Activated CD4-positive, alpha-beta memory T cell treated with anti-CD3 and anti-CD28 coated beads for 36 hours (primary cell): ENCODE measurements at regions not wholly inside any gene's neighbourhood (a gene's known extent, or its start where the extent isn't known, plus 50 kb on each side); places are given as distances from the start of the nearest gene placed in this dataset.
"Not testable (repeated sequence)": the region's sequence is repeated elsewhere in the genome, so short reads cannot be mapped to it uniquely, and the experiment has no call there.

ENCODE experiments used
- CTCF ChIA-PET: fragments of 350-600 bp; sonication (Branson Sonifier 250); formaldehyde crosslinking; loops from one replicate; lab custom pipeline; 2021; ENCODE audit warnings: antibody characterized with exemption, inconsistent platforms; lab: Charles Lee
- POLR2A ChIA-PET: fragments of 350-600 bp; sonication (Branson Sonifier 250); formaldehyde crosslinking; loops from one replicate; lab custom pipeline; 2021; ENCODE audit warnings: antibody characterized with exemption; lab: Charles Lee
- DNase-seq: peaks from one replicate; pipeline ENCODE4 v3.0.0-alpha.2; 2020
- H3K27ac Mint-ChIP-seq: one replicate; pipeline ENCODE4 v1.8.0; 2021; ENCODE audit warnings: mixed read lengths
- H3K27me3 Mint-ChIP-seq: one replicate; pipeline ENCODE4 v1.8.0; 2021; ENCODE audit warnings: mixed read lengths
- H3K36me3 Mint-ChIP-seq: one replicate; pipeline ENCODE4 v1.8.0; 2021; ENCODE audit warnings: mixed read lengths
- H3K4me1 Mint-ChIP-seq: one replicate; pipeline ENCODE4 v1.8.0; 2021; ENCODE audit warnings: low read depth, mixed read lengths
- H3K4me3 Mint-ChIP-seq: one replicate; pipeline ENCODE4 v1.8.0; 2021; ENCODE audit warnings: mild to moderate bottlenecking, mixed read lengths
- H3K9me3 Mint-ChIP-seq: one replicate; pipeline ENCODE4 v1.8.0; 2021; ENCODE audit warnings: mixed read lengths
- intact Hi-C: fragments of 100-400 bp; cut with micrococcal nuclease; formaldehyde crosslinking; loops from one replicate; pipeline ENCODE4 v1.15.1; 2023

DNA sequence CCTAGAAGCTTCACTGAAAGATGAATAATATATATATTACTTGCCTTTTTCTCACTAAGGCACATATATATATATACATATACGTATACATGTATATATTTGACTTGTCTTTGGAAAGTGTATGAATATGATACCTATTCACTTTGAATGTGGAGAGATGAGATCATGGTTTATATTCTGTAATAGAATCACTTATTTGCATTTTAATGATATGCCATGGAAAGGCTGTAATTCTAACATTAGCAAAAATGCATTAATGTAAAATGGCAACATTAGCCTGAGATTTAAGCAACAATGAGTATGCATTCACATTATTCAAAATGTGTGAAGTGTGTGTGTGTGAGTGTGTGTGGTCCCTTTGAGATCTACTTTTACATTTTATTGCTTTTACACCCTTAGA, 54.5 kb upstream of the PRKD1 start:
- DNase-seq, result no peak
- H3K27me3 Mint-ChIP-seq, result no peaks in the 10 kb centered on the region
- H3K4me1 Mint-ChIP-seq, result no peaks in the 10 kb centered on the region
- no peak overlapping the region for H3K27ac Mint-ChIP-seq
- H3K4me3 Mint-ChIP-seq, result no peak overlapping the region
- intact Hi-C loops, result no loop called here
- no peaks in the 10 kb centered on the region for H3K36me3 Mint-ChIP-seq
- peaks cover 6% of the 10 kb centered on the region for H3K9me3 Mint-ChIP-seq
- ChIA-PET POLR2A (no interaction called here), CTCF (no interaction called here)

DNA sequence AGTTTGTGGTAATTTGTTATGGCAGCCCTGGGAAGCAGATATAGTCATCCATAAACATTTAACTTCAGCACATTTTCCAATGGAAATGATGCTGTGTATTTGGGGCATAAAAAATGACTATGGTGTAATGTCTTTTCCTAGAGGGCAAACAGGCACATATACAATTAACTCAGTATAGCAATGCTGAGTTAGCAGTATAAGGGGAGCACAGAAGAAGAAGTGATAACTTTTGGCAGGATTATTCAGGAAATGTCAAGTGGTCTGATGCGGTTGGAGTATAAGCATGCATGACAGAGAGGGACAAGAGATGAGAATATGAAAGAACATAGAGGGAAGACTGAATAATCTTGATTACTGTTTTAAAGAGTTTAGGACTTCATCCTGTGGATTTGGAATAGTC, 55.3 kb upstream of the PRKD1 start:
- Mint-ChIP-seq H3K4me3 (no peak overlapping the region), H3K36me3 (no peaks in the 10 kb centered on the region), H3K9me3 (peaks cover 2% of the 10 kb centered on the region), H3K4me1 (no peaks in the 10 kb centered on the region), H3K27me3 (no peaks in the 10 kb centered on the region), H3K27ac (no peak overlapping the region)
- POLR2A ChIA-PET, result no interaction called here
- CTCF ChIA-PET, result no interaction called here
- no peak for DNase-seq
- intact Hi-C loops, result no loop called here

DNA sequence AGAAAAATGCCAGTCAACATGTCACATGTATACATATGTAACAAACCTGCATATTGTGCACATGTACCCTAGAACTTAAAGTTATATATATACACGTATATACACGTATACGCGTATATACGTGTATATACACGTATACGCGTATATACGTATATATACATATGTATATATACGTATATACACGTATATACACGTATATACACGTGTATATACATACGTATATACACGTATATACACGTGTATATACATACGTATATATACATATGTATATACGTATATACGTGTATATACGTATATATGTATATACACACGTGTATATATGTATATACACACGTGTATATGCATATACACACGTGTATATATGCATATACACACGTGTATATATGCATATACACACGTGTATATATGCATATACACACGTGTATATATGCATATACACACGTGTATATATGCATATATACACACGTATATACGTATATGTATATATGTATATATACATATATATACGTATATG, 62.8 kb upstream of the PRKD1 start:
- H3K4me1 Mint-ChIP-seq, intact Hi-C loops, H3K27ac Mint-ChIP-seq, H3K4me3 Mint-ChIP-seq, H3K9me3 Mint-ChIP-seq, H3K36me3 Mint-ChIP-seq, DNase-seq, H3K27me3 Mint-ChIP-seq, CTCF ChIA-PET, POLR2A ChIA-PET: not testable (repeated sequence)

DNA sequence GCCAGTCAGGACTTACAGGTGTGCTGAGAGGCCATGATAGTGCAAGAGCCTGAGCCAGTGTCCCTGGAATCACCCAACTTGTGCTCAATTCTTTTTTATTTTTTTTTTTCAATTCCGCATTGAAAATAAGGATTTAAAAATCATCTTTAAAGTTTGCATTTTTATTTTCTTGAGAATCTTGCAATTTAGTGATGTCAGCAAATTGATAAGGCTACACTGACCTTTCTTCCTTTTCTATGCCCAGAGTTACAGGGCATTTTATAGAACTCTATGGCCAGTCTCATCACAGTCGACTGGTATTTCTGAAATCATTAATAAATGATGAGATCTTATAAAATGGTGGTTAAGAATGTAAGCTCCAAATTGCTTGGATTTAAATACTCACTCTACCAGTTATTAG, 63.3 kb upstream of the PRKD1 start:
- Mint-ChIP-seq H3K4me3 (no peak overlapping the region), H3K27ac (no peak overlapping the region), H3K9me3 (peaks cover 4% of the 10 kb centered on the region), H3K36me3 (no peaks in the 10 kb centered on the region), H3K27me3 (no peaks in the 10 kb centered on the region), H3K4me1 (no peaks in the 10 kb centered on the region)
- no peak for DNase-seq
- CTCF ChIA-PET, result no interaction called here
- intact Hi-C loops, result no loop called here
- POLR2A ChIA-PET, result no interaction called here

DNA sequence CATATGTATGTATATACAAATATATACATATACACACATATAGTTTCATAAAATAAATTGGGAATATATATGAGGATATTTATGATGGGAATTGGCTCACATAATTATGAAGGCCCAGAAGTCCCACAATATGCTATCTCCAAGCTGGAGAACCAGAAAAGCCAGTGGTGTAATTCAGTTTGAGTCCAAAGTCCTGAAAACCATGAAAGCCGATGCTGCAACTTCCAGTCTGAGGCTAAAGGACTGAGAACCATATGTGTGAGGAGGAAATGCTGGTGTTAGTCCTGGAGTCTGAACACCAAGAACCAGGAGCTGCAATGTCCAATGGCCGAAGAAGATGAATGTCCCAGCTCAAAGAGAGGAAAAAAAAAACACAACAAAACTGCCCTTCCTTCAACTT, 65.5 kb upstream of the PRKD1 start:
- no peak for DNase-seq
- intact Hi-C loops, result no loop called here
- Mint-ChIP-seq H3K27me3 (no peaks in the 10 kb centered on the region), H3K36me3 (no peaks in the 10 kb centered on the region), H3K4me3 (no peak overlapping the region), H3K4me1 (no peaks in the 10 kb centered on the region), H3K9me3 (peaks cover 4% of the 10 kb centered on the region), H3K27ac (no peak overlapping the region)
- POLR2A ChIA-PET, result no interaction called here
- CTCF ChIA-PET, result no interaction called here

DNA sequence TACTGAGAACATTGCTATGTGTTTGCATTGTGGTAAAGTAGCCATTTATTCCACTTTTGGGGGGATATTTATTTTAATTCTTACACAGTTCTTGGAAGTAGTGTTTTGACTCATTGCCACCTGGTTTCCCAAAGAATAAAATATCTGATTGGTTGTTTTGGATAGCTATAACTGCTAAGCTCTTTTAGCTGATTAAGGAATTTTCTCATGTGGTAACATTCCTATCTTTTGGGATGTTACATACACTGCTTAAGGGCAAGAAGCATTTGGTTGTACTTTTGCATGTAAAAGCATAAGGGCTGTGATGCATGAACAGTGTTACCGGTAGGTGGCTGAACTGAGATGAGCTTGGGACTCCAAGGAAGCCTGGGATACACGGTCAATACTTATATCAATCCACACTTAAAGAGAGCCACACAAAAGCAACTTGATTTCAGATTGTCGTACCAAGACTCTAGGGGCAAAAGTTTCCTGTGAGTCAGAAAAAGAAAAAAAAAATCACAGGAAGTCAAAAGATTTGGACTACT, 71.4 kb upstream of the PRKD1 start:
- no peaks in the 10 kb centered on the region for H3K9me3 Mint-ChIP-seq
- ChIA-PET CTCF (no interaction called here), POLR2A (no interaction called here)
- H3K4me3 Mint-ChIP-seq, result no peak overlapping the region
- H3K27ac Mint-ChIP-seq, result no peak overlapping the region
- DNase-seq, result no peak
- no peaks in the 10 kb centered on the region for H3K36me3 Mint-ChIP-seq
- H3K27me3 Mint-ChIP-seq, result no peaks in the 10 kb centered on the region
- intact Hi-C loops, result no loop called here
- H3K4me1 Mint-ChIP-seq, result no peaks in the 10 kb centered on the region

- Mint-ChIP-seq H3K27me3 (no peaks in the 10 kb centered on the region), H3K9me3 (no peaks in the 10 kb centered on the region), H3K27ac (no peak overlapping the region), H3K4me3 (no peak overlapping the region), H3K4me1 (no peaks in the 10 kb centered on the region), H3K36me3 (no peaks in the 10 kb centered on the region)
- ChIA-PET POLR2A (no interaction called here), CTCF (no interaction called here)
- no peak for DNase-seq
- intact Hi-C loops, result no loop called here
Measured at GRCh38 chr14:30002859-30003258, 75.2 kb upstream of the PRKD1 start.

GRCh38 chr14:30005114-30005808, 77.6 kb upstream of the PRKD1 start:
- H3K27ac Mint-ChIP-seq, result no peak overlapping the region
- no peaks in the 10 kb centered on the region for H3K4me1 Mint-ChIP-seq
- ChIA-PET POLR2A (no interaction called here), CTCF (no interaction called here)
- no peak overlapping the region for H3K4me3 Mint-ChIP-seq
- H3K36me3 Mint-ChIP-seq, result no peaks in the 10 kb centered on the region
- no peaks in the 10 kb centered on the region for H3K9me3 Mint-ChIP-seq
- intact Hi-C loops, result no loop called here
- no peak for DNase-seq
- H3K27me3 Mint-ChIP-seq, result no peaks in the 10 kb centered on the region

- Mint-ChIP-seq H3K4me1 (no peaks in the 10 kb centered on the region), H3K9me3 (no peaks in the 10 kb centered on the region), H3K27me3 (no peaks in the 10 kb centered on the region), H3K27ac (no peak overlapping the region), H3K36me3 (no peaks in the 10 kb centered on the region), H3K4me3 (no peak overlapping the region)
- CTCF ChIA-PET, result no interaction called here
- intact Hi-C loops, result no loop called here
- no peak for DNase-seq
- POLR2A ChIA-PET, result no interaction called here
Measured at GRCh38 chr14:30006695-30007094, 79.0 kb upstream of the PRKD1 start.

GRCh38 chr14:30015489-30015888, 87.8 kb upstream of the PRKD1 start:
- no peak overlapping the region for H3K4me3 Mint-ChIP-seq
- no peak overlapping the region for H3K27ac Mint-ChIP-seq
- intact Hi-C loops, result no loop called here
- H3K36me3 Mint-ChIP-seq, result no peaks in the 10 kb centered on the region
- no peaks in the 10 kb centered on the region for H3K4me1 Mint-ChIP-seq
- no peaks in the 10 kb centered on the region for H3K27me3 Mint-ChIP-seq
- ChIA-PET CTCF (no interaction called here), POLR2A (no interaction called here)
- H3K9me3 Mint-ChIP-seq, result peaks cover 12% of the 10 kb centered on the region
- DNase-seq, result no peak

- intact Hi-C loops, result no loop called here
- Mint-ChIP-seq H3K27me3 (no peaks in the 10 kb centered on the region), H3K4me1 (no peaks in the 10 kb centered on the region), H3K27ac (no peak overlapping the region), H3K9me3 (peaks cover 12% of the 10 kb centered on the region), H3K36me3 (no peaks in the 10 kb centered on the region), H3K4me3 (no peak overlapping the region)
- ChIA-PET CTCF (no interaction called here), POLR2A (no interaction called here)
- no peak for DNase-seq
Measured at GRCh38 chr14:30016002-30016401, 88.4 kb upstream of the PRKD1 start.

GRCh38 chr14:30017370-30017993, 89.8 kb upstream of the PRKD1 start:
- no peak overlapping the region for H3K27ac Mint-ChIP-seq
- no peaks in the 10 kb centered on the region for H3K27me3 Mint-ChIP-seq
- no peak overlapping the region for H3K4me3 Mint-ChIP-seq
- ChIA-PET POLR2A (no interaction called here), CTCF (no interaction called here)
- DNase-seq, result no peak
- H3K9me3 Mint-ChIP-seq, result peaks cover 9% of the 10 kb centered on the region
- no peaks in the 10 kb centered on the region for H3K4me1 Mint-ChIP-seq
- intact Hi-C loops, result no loop called here
- no peaks in the 10 kb centered on the region for H3K36me3 Mint-ChIP-seq

DNA sequence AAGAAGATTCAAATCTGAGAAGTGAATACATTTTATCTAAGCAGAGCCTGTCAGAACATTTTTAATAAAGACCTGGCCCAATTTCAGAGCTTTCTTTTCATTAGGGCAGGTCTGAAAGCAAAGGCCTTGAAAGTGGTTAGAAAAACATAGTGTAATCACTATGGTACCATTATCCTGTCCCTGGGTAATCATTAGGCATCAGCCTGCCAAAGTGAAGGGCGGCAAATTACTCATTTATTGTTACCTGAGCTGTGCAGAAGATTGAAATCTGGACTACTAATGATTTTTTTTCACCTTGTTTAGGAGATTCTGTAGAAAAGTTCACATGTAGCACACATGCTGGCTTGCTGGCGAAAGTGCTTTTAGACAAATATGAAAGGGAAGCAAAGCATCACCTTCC, 92.6 kb upstream of the PRKD1 start:
- Mint-ChIP-seq H3K36me3 (no peaks in the 10 kb centered on the region), H3K9me3 (peaks cover 16% of the 10 kb centered on the region), H3K4me3 (no peak overlapping the region), H3K4me1 (no peaks in the 10 kb centered on the region), H3K27ac (no peak overlapping the region), H3K27me3 (no peaks in the 10 kb centered on the region)
- POLR2A ChIA-PET, result no interaction called here
- intact Hi-C loops, result no loop called here
- CTCF ChIA-PET, result no interaction called here
- DNase-seq, result no peak
